ENCODE measurements at regions not wholly inside any gene's neighbourhood (a gene's known extent, or its start where the extent isn't known, plus 50 kb on each side); places are given as distances from the start of the nearest gene placed in this dataset.

- no peak for TF ChIP-seq EZH2 (IDR thresholded peaks at IDR 0.05; ENCODE audit: borderline replicate concordance, low read depth, low read length, severe bottlenecking)
- TF ChIP-seq, protein P1, sequence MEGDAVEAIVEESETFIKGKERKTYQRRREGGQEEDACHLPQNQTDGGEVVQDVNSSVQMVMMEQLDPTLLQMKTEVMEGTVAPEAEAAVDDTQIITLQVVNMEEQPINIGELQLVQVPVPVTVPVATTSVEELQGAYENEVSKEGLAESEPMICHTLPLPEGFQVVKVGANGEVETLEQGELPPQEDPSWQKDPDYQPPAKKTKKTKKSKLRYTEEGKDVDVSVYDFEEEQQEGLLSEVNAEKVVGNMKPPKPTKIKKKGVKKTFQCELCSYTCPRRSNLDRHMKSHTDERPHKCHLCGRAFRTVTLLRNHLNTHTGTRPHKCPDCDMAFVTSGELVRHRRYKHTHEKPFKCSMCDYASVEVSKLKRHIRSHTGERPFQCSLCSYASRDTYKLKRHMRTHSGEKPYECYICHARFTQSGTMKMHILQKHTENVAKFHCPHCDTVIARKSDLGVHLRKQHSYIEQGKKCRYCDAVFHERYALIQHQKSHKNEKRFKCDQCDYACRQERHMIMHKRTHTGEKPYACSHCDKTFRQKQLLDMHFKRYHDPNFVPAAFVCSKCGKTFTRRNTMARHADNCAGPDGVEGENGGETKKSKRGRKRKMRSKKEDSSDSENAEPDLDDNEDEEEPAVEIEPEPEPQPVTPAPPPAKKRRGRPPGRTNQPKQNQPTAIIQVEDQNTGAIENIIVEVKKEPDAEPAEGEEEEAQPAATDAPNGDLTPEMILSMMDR (IDR thresholded peaks at IDR 0.05; ENCODE audit: borderline replicate concordance, extremely low read depth, low read length, poor library complexity, severe bottlenecking): no peak
- H3K36me3 ChIP-seq (ENCODE audit: insufficient read depth, low read length): no peaks in the 10 kb centered on the region
- H3K4me1 ChIP-seq (ENCODE audit: insufficient read depth, low read length): no peaks in the 10 kb centered on the region
- H3K4me3 ChIP-seq (ENCODE audit: low read depth in 1 of 2, low read length in 2 of 2): no peak overlapping the region
- H4K20me1 ChIP-seq (ENCODE audit: insufficient read depth, low read length): no peaks in the 10 kb centered on the region
- no peak overlapping the region for H3K4me2 ChIP-seq (ENCODE audit: insufficient read depth, low read length)
- H3K9me3 ChIP-seq (ENCODE audit: insufficient read depth, low read length, severe bottlenecking): no peaks in the 10 kb centered on the region
- H3K79me2 ChIP-seq (ENCODE audit: insufficient read depth, low read length): no peaks in the 10 kb centered on the region
- no peak for ATAC-seq (ENCODE audit: insufficient read depth, low read depth)
- no peak overlapping the region for H3K9ac ChIP-seq (ENCODE audit: low read depth, low read length)
- peaks cover 2% of the 10 kb centered on the region for H3K27me3 ChIP-seq (ENCODE audit: insufficient read depth, low read length, poor library complexity)
- no peak overlapping the region for H3K27ac ChIP-seq (ENCODE audit: low read length)
- DNase-seq: no peak
- H2AFZ ChIP-seq (ENCODE audit: low read depth, low read length): no peak overlapping the region
These were observed 68.7 kb upstream of the SNRK start for GRCh38 chr3:43217633-43218032.

DNA sequence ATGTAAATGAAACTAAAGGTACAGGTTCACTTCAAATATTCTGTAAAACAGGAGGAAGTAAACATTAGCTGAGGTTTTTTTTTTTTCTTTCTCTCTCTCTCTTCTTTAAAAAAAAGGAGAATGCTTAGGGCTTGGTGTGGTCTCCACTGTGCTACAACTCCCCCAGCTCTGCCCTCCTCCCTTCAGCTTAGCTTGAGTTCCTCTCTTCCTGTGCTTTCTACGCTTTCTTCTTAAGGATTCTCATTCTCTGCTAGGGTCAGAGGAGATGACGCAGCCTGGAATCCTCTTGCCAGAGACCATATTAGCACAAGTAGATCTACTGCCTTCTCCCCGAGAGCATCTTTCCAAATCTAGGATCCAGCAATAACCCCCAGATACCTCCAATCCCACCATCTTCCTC lies 69.1 kb upstream of the SNRK start:
- Histone ChIP-seq H3K9me3 (ENCODE audit: insufficient read depth, low read length, severe bottlenecking) (no peaks in the 10 kb centered on the region), H3K4me3 (ENCODE audit: low read depth in 1 of 2, low read length in 2 of 2) (no peak overlapping the region), H3K27me3 (ENCODE audit: insufficient read depth, low read length, poor library complexity) (peaks cover 2% of the 10 kb centered on the region), H3K9ac (ENCODE audit: low read depth, low read length) (no peak overlapping the region), H4K20me1 (ENCODE audit: insufficient read depth, low read length) (no peaks in the 10 kb centered on the region), H3K36me3 (ENCODE audit: insufficient read depth, low read length) (no peaks in the 10 kb centered on the region), H2AFZ (ENCODE audit: low read depth, low read length) (no peak overlapping the region), H3K27ac (ENCODE audit: low read length) (no peak overlapping the region), H3K79me2 (ENCODE audit: insufficient read depth, low read length) (no peaks in the 10 kb centered on the region), H3K4me2 (ENCODE audit: insufficient read depth, low read length) (no peak overlapping the region), H3K4me1 (ENCODE audit: insufficient read depth, low read length) (no peaks in the 10 kb centered on the region)
- no peak for ATAC-seq (ENCODE audit: insufficient read depth, low read depth)
- no peak for TF ChIP-seq EZH2 (IDR thresholded peaks at IDR 0.05; ENCODE audit: borderline replicate concordance, low read depth, low read length, severe bottlenecking)
- TF ChIP-seq, protein P1 (IDR thresholded peaks at IDR 0.05; ENCODE audit: borderline replicate concordance, extremely low read depth, low read length, poor library complexity, severe bottlenecking): no peak
- DNase-seq: no peak

DNA sequence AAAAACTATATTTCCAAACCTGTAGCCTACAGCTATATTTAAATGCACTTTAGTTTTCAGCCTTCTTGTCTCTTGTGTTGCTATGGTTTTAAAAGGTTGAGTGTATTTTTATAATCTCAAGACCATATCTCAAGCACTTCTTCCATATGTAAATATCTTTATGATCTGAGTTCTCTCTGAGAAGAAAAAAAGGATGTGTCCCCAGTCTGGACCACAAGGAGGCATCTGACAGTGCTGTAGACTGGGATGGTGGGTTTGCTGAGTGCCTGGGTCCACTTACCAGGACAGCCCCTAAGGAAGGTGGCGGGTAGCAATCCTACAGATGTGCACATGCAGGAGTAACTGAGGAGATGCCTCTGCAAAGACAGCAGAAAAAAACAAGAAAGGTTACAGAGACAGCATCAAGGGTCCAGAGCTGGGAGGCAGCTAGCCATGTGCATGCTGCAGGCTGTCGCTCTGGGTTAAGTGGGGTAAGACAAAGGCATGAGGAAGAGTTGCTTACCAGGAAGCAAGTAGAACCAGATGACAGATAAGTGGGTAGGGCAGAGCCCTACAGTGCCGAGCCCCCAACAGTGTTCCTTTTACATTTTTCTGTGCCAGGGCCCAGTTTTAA lies 70.6 kb upstream of the SNRK start:
- Histone ChIP-seq H3K27ac (ENCODE audit: low read length) (no peak overlapping the region), H3K36me3 (ENCODE audit: insufficient read depth, low read length) (no peaks in the 10 kb centered on the region), H3K4me2 (ENCODE audit: insufficient read depth, low read length) (no peak overlapping the region), H3K79me2 (ENCODE audit: insufficient read depth, low read length) (no peaks in the 10 kb centered on the region), H3K4me3 (ENCODE audit: low read depth in 1 of 2, low read length in 2 of 2) (no peak overlapping the region), H3K27me3 (ENCODE audit: insufficient read depth, low read length, poor library complexity) (peaks cover 2% of the 10 kb centered on the region), H2AFZ (ENCODE audit: low read depth, low read length) (no peak overlapping the region), H4K20me1 (ENCODE audit: insufficient read depth, low read length) (no peaks in the 10 kb centered on the region), H3K9me3 (ENCODE audit: insufficient read depth, low read length, severe bottlenecking) (no peaks in the 10 kb centered on the region), H3K4me1 (ENCODE audit: insufficient read depth, low read length) (no peaks in the 10 kb centered on the region), H3K9ac (ENCODE audit: low read depth, low read length) (no peak overlapping the region)
- ATAC-seq (ENCODE audit: insufficient read depth, low read depth) (peak; percentile 40; the same call in 1 of the 3 replicates), DNase-seq (no peak)
- no peak for TF ChIP-seq EZH2 (IDR thresholded peaks at IDR 0.05; ENCODE audit: borderline replicate concordance, low read depth, low read length, severe bottlenecking)
- TF ChIP-seq, protein P1 (IDR thresholded peaks at IDR 0.05; ENCODE audit: borderline replicate concordance, extremely low read depth, low read length, poor library complexity, severe bottlenecking): peak; percentile 29
